SK-N-MC (cell line): ENCODE measurements at regions not wholly inside any gene's neighbourhood (a gene's known extent, or its start where the extent isn't known, plus 50 kb on each side); places are given as distances from the start of the nearest gene placed in this dataset.

ENCODE experiments used
- EZH2 ChIP-seq: fragments of 200-600 bp; sonication (generic); IDR thresholded peaks from one replicate; pipeline ENCODE4 v1.6.1; 2017; ENCODE audit warnings: antibody characterized with exemption
- FOXP2 ChIP-seq: optimal IDR thresholded peaks from 2 replicates; pipeline ENCODE3; 2011; ENCODE audit warnings: mild to moderate bottlenecking, moderate library complexity; ENCODE audit not compliant: insufficient read depth; ENCODE audit errors: extremely low read length, control extremely low read depth
- POLR2AphosphoS5 ChIP-seq: IDR thresholded peaks from 2 replicates; pipeline ENCODE4 v1.6.1; 2012; ENCODE audit warnings: mild to moderate bottlenecking, low read depth, low read length, borderline replicate concordance

GRCh38 chrX:40358994-40359393 is 221.8 kb upstream of the ATP6AP2 start:
- TF ChIP-seq EZH2 = no peak
- TF ChIP-seq POLR2AphosphoS5 = no peak
- TF ChIP-seq FOXP2 = no peak
